HepG2 (cell line): ENCODE measurements at regions not wholly inside any gene's neighbourhood (a gene's known extent, or its start where the extent isn't known, plus 50 kb on each side); places are given as distances from the start of the nearest gene placed in this dataset.

Source experiments
- ATAC-seq: fragments of 200-7000 bp; cut with Tn5 transposase; 3 replicates; pipeline ENCODE4 v1.9.1; 2020; ENCODE audit warnings: mild to moderate bottlenecking, moderate library complexity
- BruUV-seq: library from RNA; stranded (reverse); fragments of 400-500 nt; replicated peaks from 2 replicates; lab custom pipeline; 2021; lab: Mats Ljungman, UMichigan
- CTCF ChIA-PET: fragments of 300-600 bp; formaldehyde crosslinking; extraction: SDS; loops from one replicate; lab custom pipeline; 2021; ENCODE audit warnings: low total read pairs, inconsistent platforms, low intra/inter-chr PET ratio; lab: Yijun Ruan, JAX
- POLR2A ChIA-PET: fragments of 350-600 bp; sonication (Branson Sonifier 250); formaldehyde crosslinking; loops from one replicate; lab custom pipeline; 2020; ENCODE audit warnings: antibody characterized with exemption, inconsistent platforms; lab: Yijun Ruan, JAX
- DNase-seq: peaks from one replicate; pipeline ENCODE4 v3.0.0-alpha.2; 2015; ENCODE audit warnings: low spot score
- FAIRE-seq: peaks from 3 replicates; lab custom pipeline; 2011; peaks lifted over from hg19 to GRCh38; lab: Jason Lieb, UNC
- H2AFZ ChIP-seq: one replicate; pipeline ENCODE4 v1.6.1; 2011; ENCODE audit warnings: low read length, inconsistent platforms
- H3K27ac ChIP-seq: fragments of 300-600 bp; 3 replicates; pipeline ENCODE4 v1.8.0; 2011; ENCODE audit warnings: mixed run types, mild to moderate bottlenecking, mixed read lengths, low read length, inconsistent platforms; ENCODE audit not compliant: insufficient read depth; ENCODE audit errors: extremely low read length
- H3K27me3 ChIP-seq, 2 experiments: fragments of 200-600 bp in 1 of 2; 2 replicates in 1 of 2; 3 replicates in 1 of 2; pipeline versions ENCODE4 v1.6.0 to v1.8.0; 2011; ENCODE audit warnings: low read length in 2 of 2, mild to moderate bottlenecking in 2 of 2, moderate library complexity in 2 of 2, inconsistent platforms in 1 of 2; ENCODE audit not compliant: insufficient read depth in 2 of 2, control insufficient read depth in 1 of 2
- H3K36me3 ChIP-seq, 2 experiments: fragments of 200-600 bp in 1 of 2; replicated peaks in 1 of 2; 2 replicates in 1 of 2; 3 replicates in 1 of 2; pipeline versions ENCODE4 v1.5.1 to v1.8.0; 2011; ENCODE audit warnings: low read length in 2 of 2, inconsistent platforms in 1 of 2; ENCODE audit not compliant: insufficient read depth in 2 of 2, control insufficient read depth in 1 of 2
- H3K4me1 ChIP-seq: 2 replicates; pipeline ENCODE4 v1.5.1; 2012; ENCODE audit warnings: low read length, inconsistent platforms; ENCODE audit not compliant: insufficient read depth
- H3K4me2 ChIP-seq: 2 replicates; pipeline ENCODE4 v1.6.0; 2011; ENCODE audit warnings: low read depth, low read length, inconsistent platforms
- H3K4me3 ChIP-seq, 3 experiments: fragments of 200-600 bp in 1 of 3; sonication (generic), shearing (Covaris generic) in 1 of 3; replicated peaks in 1 of 3; 2 replicates each; pipeline ENCODE4 v1.5.1; 2011 to 2016; ENCODE audit warnings: low read length in 3 of 3, inconsistent platforms in 2 of 3, low read depth in 2 of 3, mild to moderate bottlenecking in 2 of 3, control low read depth in 1 of 3, mixed read lengths in 1 of 3; ENCODE audit not compliant: insufficient read depth in 1 of 3
- H3K79me2 ChIP-seq: one replicate; pipeline ENCODE4 v1.6.1; 2011; ENCODE audit warnings: low read length, inconsistent platforms; ENCODE audit not compliant: insufficient read depth
- H3K9ac ChIP-seq: 2 replicates; pipeline ENCODE4 v1.6.0; 2011; ENCODE audit warnings: mild to moderate bottlenecking, low read depth, low read length, inconsistent platforms; ENCODE audit not compliant: insufficient read depth
- H3K9me3 ChIP-seq: 2 replicates; pipeline ENCODE4 v1.5.1; 2012; ENCODE audit warnings: mild to moderate bottlenecking, low read length
- H4K20me1 ChIP-seq: 2 replicates; pipeline ENCODE4 v1.6.0; 2011; ENCODE audit warnings: inconsistent platforms, mild to moderate bottlenecking, low read length, moderate library complexity; ENCODE audit not compliant: insufficient read depth
- DPF2 ChIP-seq: sonication (generic); formaldehyde crosslinking; IDR thresholded peaks from 2 replicates; pipeline ENCODE4 v1.4.0; 2020; ENCODE audit warnings: mild to moderate bottlenecking, low read depth, missing genetic modification reagents, borderline replicate concordance
- FIP1L1 ChIP-seq: fragments of 200-400 bp; formaldehyde crosslinking; IDR thresholded peaks from 2 replicates; pipeline ENCODE4 v1.6.1; 2018; ENCODE audit warnings: low read depth, mild to moderate bottlenecking, low read length, moderate library complexity, borderline replicate concordance; ENCODE audit not compliant: insufficient read depth
- HOXA7 ChIP-seq: sonication (generic); formaldehyde crosslinking; IDR thresholded peaks from 2 replicates; pipeline ENCODE4 v1.8.1; 2022; ENCODE audit warnings: mild to moderate bottlenecking, missing genetic modification reagents, moderate library complexity
- HOXA9 ChIP-seq: sonication (generic); formaldehyde crosslinking; IDR thresholded peaks from 2 replicates; pipeline ENCODE4 v1.8.1; 2022; ENCODE audit warnings: missing genetic modification reagents, mild to moderate bottlenecking, moderate library complexity, borderline replicate concordance
- MAFG ChIP-seq: sonication (generic); formaldehyde crosslinking; IDR thresholded peaks from 2 replicates; pipeline ENCODE4 v1.5.1; 2020; ENCODE audit warnings: mild to moderate bottlenecking, missing genetic modification reagents
- NCOA1 ChIP-seq: sonication (generic); formaldehyde crosslinking; IDR thresholded peaks from 2 replicates; pipeline ENCODE4 v1.9.0; 2021; ENCODE audit warnings: missing genetic modification reagents
- RARA ChIP-seq: IDR thresholded peaks from 2 replicates; pipeline ENCODE4 v1.6.1; 2016; ENCODE audit warnings: missing genetic modification reagents, missing compliant biosample characterization
- SCMH1 ChIP-seq: sonication (generic); formaldehyde crosslinking; IDR thresholded peaks from 2 replicates; pipeline ENCODE4 v1.9.0; 2021; ENCODE audit warnings: missing genetic modification reagents, mild to moderate bottlenecking, borderline replicate concordance
- SMAD3 ChIP-seq: sonication (generic); formaldehyde crosslinking; IDR thresholded peaks from 2 replicates; pipeline ENCODE4 v1.4.0; 2020; ENCODE audit warnings: missing genetic modification reagents
- SP140L ChIP-seq: sonication (generic); formaldehyde crosslinking; IDR thresholded peaks from 2 replicates; pipeline ENCODE4 v1.4.0; 2020; ENCODE audit warnings: missing genetic modification reagents, borderline replicate concordance
- ZIK1 ChIP-seq: sonication (generic); formaldehyde crosslinking; IDR thresholded peaks from 2 replicates; pipeline ENCODE4 v1.5.0; 2020; ENCODE audit warnings: mild to moderate bottlenecking, low read depth, missing genetic modification reagents, borderline replicate concordance
- ZNF496 ChIP-seq: sonication (generic); formaldehyde crosslinking; IDR thresholded peaks from 2 replicates; pipeline ENCODE4 v1.8.1; 2023; ENCODE audit warnings: mild to moderate bottlenecking, moderate library complexity, missing genetic modification reagents; ENCODE audit not compliant: insufficient replicate concordance
- ZNF567 ChIP-seq: sonication (generic); formaldehyde crosslinking; IDR thresholded peaks from 2 replicates; pipeline ENCODE4 v1.8.1; 2023; ENCODE audit warnings: mild to moderate bottlenecking, missing genetic modification reagents, borderline replicate concordance
- WGBS: methylation state at CpG from one replicate; pipeline ENCODE4 v1.1.6; 2017; ENCODE audit warnings: low lambda C conversion rate; 5-methylcytosine and 5-hydroxymethylcytosine counted together
- in situ Hi-C: cut with HindIII; loops from 2 replicates; pipeline ENCODE4 v1.10.0; 2017; ENCODE audit warnings: low pct_unique_long_range_greater_than_20kb; ENCODE audit not compliant: extremely low pct_ligation_motif_present
- intact Hi-C: fragments of 100-400 bp; cut with micrococcal nuclease; formaldehyde crosslinking; loops from one replicate; pipeline ENCODE4 v1.10.0; 2022; ENCODE audit not compliant: unreplicated experiment
- TF ChIP-seq, protein P1 (sequence below): sonication (generic); formaldehyde crosslinking; conservative IDR thresholded peaks from 2 replicates; pipeline ENCODE4 v1.8.0; 2022; ENCODE audit warnings: mild to moderate bottlenecking, moderate library complexity, missing genetic modification reagents
- TF ChIP-seq, protein P2 (sequence below): sonication (generic); formaldehyde crosslinking; IDR thresholded peaks from 2 replicates; pipeline ENCODE4 v1.8.1; 2023; ENCODE audit warnings: missing genetic modification reagents, inconsistent platforms, borderline replicate concordance
- TF ChIP-seq, protein P3 (sequence below): sonication (generic); formaldehyde crosslinking; IDR thresholded peaks from 2 replicates; pipeline ENCODE4 v1.8.1; 2023; ENCODE audit warnings: mild to moderate bottlenecking, missing genetic modification reagents
- TF ChIP-seq, protein P4 (sequence below): IDR thresholded peaks from 2 replicates; pipeline ENCODE4 v1.6.1; 2016

DNA sequence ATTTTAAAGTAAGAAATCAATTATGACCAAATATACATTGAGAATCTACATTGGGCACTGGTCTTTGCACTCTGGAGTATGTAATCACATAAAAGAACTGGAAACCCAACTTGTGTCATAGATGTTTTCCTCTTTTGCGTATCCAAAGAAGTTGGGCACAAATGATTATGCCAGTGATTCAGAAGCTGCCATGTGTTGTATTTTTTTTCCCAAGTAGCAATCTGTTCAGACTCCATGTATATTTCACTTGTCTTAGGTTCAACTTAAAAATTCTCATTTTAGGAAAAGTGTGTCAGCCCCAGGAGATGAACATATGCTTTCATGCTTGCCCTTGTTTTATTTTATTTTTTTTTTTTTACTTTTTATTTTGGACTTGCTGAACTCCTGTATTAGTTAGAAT lies 441.5 kb downstream of the PDZRN4 start (continued):
- TF ChIP-seq, protein P1, sequence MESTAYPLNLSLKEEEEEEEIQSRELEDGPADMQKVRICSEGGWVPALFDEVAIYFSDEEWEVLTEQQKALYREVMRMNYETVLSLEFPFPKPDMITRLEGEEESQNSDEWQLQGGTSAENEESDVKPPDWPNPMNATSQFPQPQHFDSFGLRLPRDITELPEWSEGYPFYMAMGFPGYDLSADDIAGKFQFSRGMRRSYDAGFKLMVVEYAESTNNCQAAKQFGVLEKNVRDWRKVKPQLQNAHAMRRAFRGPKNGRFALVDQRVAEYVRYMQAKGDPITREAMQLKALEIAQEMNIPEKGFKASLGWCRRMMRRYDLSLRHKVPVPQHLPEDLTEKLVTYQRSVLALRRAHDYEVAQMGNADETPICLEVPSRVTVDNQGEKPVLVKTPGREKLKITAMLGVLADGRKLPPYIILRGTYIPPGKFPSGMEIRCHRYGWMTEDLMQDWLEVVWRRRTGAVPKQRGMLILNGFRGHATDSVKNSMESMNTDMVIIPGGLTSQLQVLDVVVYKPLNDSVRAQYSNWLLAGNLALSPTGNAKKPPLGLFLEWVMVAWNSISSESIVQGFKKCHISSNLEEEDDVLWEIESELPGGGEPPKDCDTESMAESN (CRISPR knock-in tag), result no peak
- TF ChIP-seq ZNF567, result no peak
- TF ChIP-seq ZNF496 (CRISPR knock-in tag), result no peak
- TF ChIP-seq RARA, result no peak
- TF ChIP-seq SP140L (CRISPR knock-in tag), result no peak
- no peak for TF ChIP-seq HOXA9 (CRISPR knock-in tag)
- no peak for TF ChIP-seq NCOA1 (CRISPR knock-in tag)
- no peak for TF ChIP-seq SMAD3
- no peak for TF ChIP-seq MAFG (CRISPR knock-in tag)
- TF ChIP-seq, protein P2, sequence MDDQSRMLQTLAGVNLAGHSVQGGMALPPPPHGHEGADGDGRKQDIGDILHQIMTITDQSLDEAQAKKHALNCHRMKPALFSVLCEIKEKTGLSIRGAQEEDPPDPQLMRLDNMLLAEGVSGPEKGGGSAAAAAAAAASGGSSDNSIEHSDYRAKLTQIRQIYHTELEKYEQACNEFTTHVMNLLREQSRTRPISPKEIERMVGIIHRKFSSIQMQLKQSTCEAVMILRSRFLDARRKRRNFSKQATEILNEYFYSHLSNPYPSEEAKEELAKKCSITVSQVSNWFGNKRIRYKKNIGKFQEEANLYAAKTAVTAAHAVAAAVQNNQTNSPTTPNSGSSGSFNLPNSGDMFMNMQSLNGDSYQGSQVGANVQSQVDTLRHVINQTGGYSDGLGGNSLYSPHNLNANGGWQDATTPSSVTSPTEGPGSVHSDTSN (CRISPR knock-in tag), result no peak
- TF ChIP-seq, protein P3, sequence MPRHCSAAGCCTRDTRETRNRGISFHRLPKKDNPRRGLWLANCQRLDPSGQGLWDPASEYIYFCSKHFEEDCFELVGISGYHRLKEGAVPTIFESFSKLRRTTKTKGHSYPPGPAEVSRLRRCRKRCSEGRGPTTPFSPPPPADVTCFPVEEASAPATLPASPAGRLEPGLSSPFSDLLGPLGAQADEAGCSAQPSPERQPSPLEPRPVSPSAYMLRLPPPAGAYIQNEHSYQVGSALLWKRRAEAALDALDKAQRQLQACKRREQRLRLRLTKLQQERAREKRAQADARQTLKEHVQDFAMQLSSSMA, result no peak

DNA sequence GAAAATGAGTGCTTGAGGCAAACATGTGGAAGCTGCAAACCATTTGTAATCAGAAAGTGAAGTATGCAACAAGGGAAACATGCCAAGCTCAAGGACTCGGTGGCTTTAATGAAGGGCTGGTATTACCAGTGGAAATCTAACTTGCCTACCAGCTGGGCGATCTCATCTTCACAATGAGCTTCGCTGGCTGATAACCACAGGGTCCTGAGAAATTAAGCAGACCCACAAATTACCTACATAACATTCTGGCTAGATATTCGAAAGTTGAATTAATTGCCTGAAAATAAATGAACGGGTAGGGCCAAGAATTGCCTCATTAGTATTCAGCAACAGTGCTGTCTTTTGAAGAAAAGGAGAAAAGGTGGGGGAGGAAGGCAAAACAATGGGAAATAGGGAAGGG lies 439.4 kb downstream of the PDZRN4 start:
- Histone ChIP-seq H3K79me2 (no peaks in the 10 kb centered on the region), H4K20me1 (no peaks in the 10 kb centered on the region), H3K36me3 (no peaks in the 10 kb centered on the region), H3K4me3 (no peak overlapping the region), H3K4me2 (no peak overlapping the region), H3K27ac (no peak overlapping the region), H3K4me1 (no peaks in the 10 kb centered on the region), H3K27me3 (no peaks in the 10 kb centered on the region), H2AFZ (no peak overlapping the region), H3K9me3 (no peaks in the 10 kb centered on the region), H3K9ac (no peak overlapping the region)
- TF ChIP-seq, protein P4, sequence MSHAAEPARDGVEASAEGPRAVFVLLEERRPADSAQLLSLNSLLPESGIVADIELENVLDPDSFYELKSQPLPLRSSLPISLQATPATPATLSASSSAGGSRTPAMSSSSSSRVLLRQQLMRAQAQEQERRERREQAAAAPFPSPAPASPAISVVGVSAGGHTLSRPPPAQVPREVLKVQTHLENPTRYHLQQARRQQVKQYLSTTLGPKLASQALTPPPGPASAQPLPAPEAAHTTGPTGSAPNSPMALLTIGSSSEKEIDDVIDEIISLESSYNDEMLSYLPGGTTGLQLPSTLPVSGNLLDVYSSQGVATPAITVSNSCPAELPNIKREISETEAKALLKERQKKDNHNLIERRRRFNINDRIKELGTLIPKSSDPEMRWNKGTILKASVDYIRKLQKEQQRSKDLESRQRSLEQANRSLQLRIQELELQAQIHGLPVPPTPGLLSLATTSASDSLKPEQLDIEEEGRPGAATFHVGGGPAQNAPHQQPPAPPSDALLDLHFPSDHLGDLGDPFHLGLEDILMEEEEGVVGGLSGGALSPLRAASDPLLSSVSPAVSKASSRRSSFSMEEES (CRISPR knock-in tag), result no peak
- TF ChIP-seq ZIK1 (CRISPR knock-in tag) (no peak), DPF2 (CRISPR knock-in tag) (no peak), HOXA7 (CRISPR knock-in tag) (no peak), SCMH1 (CRISPR knock-in tag) (no peak), FIP1L1 (no peak)
- TF ChIP-seq, protein P1 (CRISPR knock-in tag), result no peak
- WGBS, result 0% methylated on average over 5 of the region's 5 CpGs
- FAIRE-seq, result no peak
- no TSS peak for BruUV-seq
- no peak for DNase-seq
- in situ Hi-C loops (no loop called here), intact Hi-C loops (no loop called here)
- ATAC-seq, result no peak
- POLR2A ChIA-PET, result no interaction called here
- CTCF ChIA-PET, result no interaction called here
